ENCODE measurements at regions not wholly inside any gene's neighbourhood (a gene's known extent, or its start where the extent isn't known, plus 50 kb on each side); places are given as distances from the start of the nearest gene placed in this dataset.

DNA sequence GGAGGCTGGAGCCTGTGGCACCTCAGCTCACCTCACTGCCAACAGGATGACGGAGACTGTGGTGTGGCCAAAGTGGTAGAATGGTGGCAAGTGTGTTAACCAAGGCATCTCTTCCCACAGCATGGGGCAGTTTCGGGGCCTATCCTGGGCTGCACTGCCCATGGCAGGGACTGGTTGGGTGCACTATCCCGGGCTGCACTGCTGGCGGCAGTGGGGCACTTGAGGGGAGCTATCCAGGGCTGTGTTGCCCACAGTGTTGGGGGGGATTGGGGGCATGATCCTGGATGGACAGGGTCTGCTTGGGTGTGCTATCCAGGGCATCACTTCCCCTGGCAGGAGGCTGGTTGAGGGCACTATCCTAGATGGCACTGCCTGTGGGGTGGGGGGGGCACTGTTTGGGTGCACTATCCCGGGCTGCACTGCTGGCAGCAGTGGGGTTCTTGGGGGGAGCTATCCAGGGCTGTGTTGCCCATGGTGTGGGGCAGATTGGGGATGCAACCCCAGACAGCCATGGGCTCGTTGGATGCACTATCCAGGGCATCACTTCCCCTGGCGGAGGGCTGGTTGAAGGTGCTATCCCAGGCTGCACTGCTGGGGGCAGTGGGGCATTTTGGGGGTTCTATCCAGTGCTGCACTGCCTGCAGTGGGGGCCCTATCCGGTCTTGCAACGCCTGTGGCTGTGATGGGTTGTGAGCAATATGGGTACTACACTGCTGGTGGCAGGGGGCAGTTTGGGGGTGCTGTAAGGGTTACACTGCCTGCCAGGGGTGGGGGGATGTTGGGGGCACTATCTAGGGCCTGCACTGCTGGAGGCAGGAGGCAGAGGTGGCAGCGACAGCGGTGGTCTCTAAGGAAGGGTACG lies 129.7 kb downstream of the ZNF248 start:
- TF ChIP-seq YY1 (IDR thresholded peaks at IDR 0.05; ENCODE audit: insufficient read depth, insufficient read length) (no peak), ZNF274 (IDR thresholded peaks at IDR 0.05; ENCODE audit: low read depth, low read length) (no peak)

Measured in NT2/D1 (cell line).